Prostate gland (tissue), 2 donors: ENCODE measurements at regions not wholly inside any gene's neighbourhood (a gene's known extent, or its start where the extent isn't known, plus 50 kb on each side); places are given as distances from the start of the nearest gene placed in this dataset.

ENCODE experiments used
- DNase-seq: peaks from one replicate; pipeline ENCODE4 v3.0.0-alpha.2; 2019; ENCODE audit warnings: low spot score
- H3K27ac ChIP-seq, 2 donors: fragments of 200-600 bp; sonication (generic); 2 replicates each; pipeline ENCODE4 v1.5.1; 2017 to 2019
- H3K27me3 ChIP-seq: fragments of 200-600 bp; sonication (generic); replicated peaks from 2 replicates; pipeline ENCODE4 v1.5.1; 2019; ENCODE audit not compliant: insufficient read depth
- H3K36me3 ChIP-seq, 2 donors: fragments of 200-600 bp; sonication (generic); 1 replicate in 1 of 2; 2 replicates in 1 of 2; pipeline versions ENCODE4 v1.5.1 to v1.8.1; 2017 to 2019
- H3K4me1 ChIP-seq: fragments of 200-600 bp; sonication (generic); replicated peaks from 2 replicates; pipeline ENCODE4 v1.5.1; 2019
- H3K4me3 ChIP-seq, 2 donors: fragments of 200-600 bp; sonication (generic); 2 replicates each; pipeline ENCODE4 v1.5.1; 2017 to 2019
- H3K9me3 ChIP-seq: fragments of 200-600 bp; sonication (generic); 2 replicates; pipeline ENCODE4 v1.5.1; 2017
- CTCF ChIP-seq, 4 experiments: fragments of 200-600 bp in 2 of 4; fragments of 450-650 bp in 2 of 4; sonication (generic) in 2 of 4; IDR thresholded peaks; 1 replicate in 3 of 4; 2 replicates in 1 of 4; pipeline ENCODE4 v1.5.1; 2016 to 2019; ENCODE audit warnings: antibody characterized with exemption in 4 of 4, mild to moderate bottlenecking in 2 of 4, moderate library complexity in 2 of 4
- POLR2A ChIP-seq: fragments of 450-650 bp; IDR thresholded peaks from one replicate; pipeline ENCODE4 v1.6.1; 2016; ENCODE audit warnings: antibody characterized with exemption, mild to moderate bottlenecking
- POLR2AphosphoS5 ChIP-seq: sonication (generic); formaldehyde crosslinking; IDR thresholded peaks from one replicate; pipeline ENCODE4 v1.6.1; 2017; ENCODE audit warnings: antibody characterized with exemption
- WGBS: methylation state at CpG from one replicate; pipeline ENCODE4 v1.1.5; 2018; 5-methylcytosine and 5-hydroxymethylcytosine counted together
- intact Hi-C: fragments of 100-400 bp; cut with DNase I; formaldehyde crosslinking; loops from one replicate; pipeline ENCODE4 v1.14.2; 2022

GRCh38 chr10:129140921-129141885 is 325.8 kb upstream of the MGMT start:
- H3K27me3 ChIP-seq = no peaks in the 10 kb centered on the region
- H3K9me3 ChIP-seq = no peaks in the 10 kb centered on the region
- H3K4me1 ChIP-seq = no peaks in the 10 kb centered on the region
- H3K27ac ChIP-seq = no peak overlapping the region
- no peak for DNase-seq
- TF ChIP-seq POLR2AphosphoS5 = no peak
- TF ChIP-seq CTCF (IDR thresholded peaks at IDR 0.05) = no peak
- TF ChIP-seq POLR2A = no peak
- H3K36me3 ChIP-seq = no peaks in the 10 kb centered on the region
- intact Hi-C loops = no loop called here
- no peak overlapping the region for H3K4me3 ChIP-seq
- whole genome bisulfite sequencing = 51% methylated on average over 18 of the region's 18 CpGs

- no peaks in the 10 kb centered on the region for H3K4me1 ChIP-seq
- H3K27ac ChIP-seq = no peak overlapping the region
- WGBS = 90% methylated on average over 1 of the region's 1 CpG
- no peak for DNase-seq
- H3K9me3 ChIP-seq = no peaks in the 10 kb centered on the region
- TF ChIP-seq POLR2AphosphoS5 (no peak), CTCF (IDR thresholded peaks at IDR 0.05) (no peak), POLR2A (no peak)
- H3K27me3 ChIP-seq = no peaks in the 10 kb centered on the region
- intact Hi-C loops = no loop called here
- no peaks in the 10 kb centered on the region for H3K36me3 ChIP-seq
- no peak overlapping the region for H3K4me3 ChIP-seq
These were observed 315.8 kb upstream of the MGMT start for GRCh38 chr10:129151281-129151680.

- intact Hi-C loops = no loop called here
- no peaks in the 10 kb centered on the region for H3K4me1 ChIP-seq
- TF ChIP-seq POLR2A (no peak), CTCF (IDR thresholded peaks at IDR 0.05) (no peak), POLR2AphosphoS5 (no peak)
- DNase-seq = no peak
- WGBS = 69% methylated on average over 2 of the region's 2 CpGs
- no peaks in the 10 kb centered on the region for H3K9me3 ChIP-seq
- no peak overlapping the region for H3K4me3 ChIP-seq
- H3K27me3 ChIP-seq = no peaks in the 10 kb centered on the region
- H3K36me3 ChIP-seq = no peaks in the 10 kb centered on the region
- H3K27ac ChIP-seq = no peak overlapping the region
These were observed 310.6 kb upstream of the MGMT start for GRCh38 chr10:129156406-129156805.

GRCh38 chr10:129157185-129157584 is 309.9 kb upstream of the MGMT start:
- Histone ChIP-seq H3K27me3 (no peaks in the 10 kb centered on the region), H3K4me3 (no peak overlapping the region), H3K27ac (no peak overlapping the region), H3K4me1 (no peaks in the 10 kb centered on the region), H3K9me3 (no peaks in the 10 kb centered on the region), H3K36me3 (no peaks in the 10 kb centered on the region)
- TF ChIP-seq CTCF (IDR thresholded peaks at IDR 0.05) (no peak), POLR2AphosphoS5 (no peak), POLR2A (no peak)
- 100% methylated on average over 5 of the region's 5 CpGs for WGBS
- intact Hi-C loops = no loop called here
- DNase-seq = no peak

GRCh38 chr10:129161150-129161549 is 305.9 kb upstream of the MGMT start:
- TF ChIP-seq POLR2A (no peak), CTCF (IDR thresholded peaks at IDR 0.05) (no peak), POLR2AphosphoS5 (no peak)
- intact Hi-C loops = no loop called here
- no peaks in the 10 kb centered on the region for H3K27me3 ChIP-seq
- 48% methylated on average over 2 of the region's 2 CpGs for WGBS
- no peaks in the 10 kb centered on the region for H3K36me3 ChIP-seq
- H3K4me3 ChIP-seq = no peak overlapping the region
- no peaks in the 10 kb centered on the region for H3K9me3 ChIP-seq
- DNase-seq = no peak
- no peak overlapping the region for H3K27ac ChIP-seq
- H3K4me1 ChIP-seq = no peaks in the 10 kb centered on the region
